Spleen (tissue), 7 donors: ENCODE measurements at regions not wholly inside any gene's neighbourhood (a gene's known extent, or its start where the extent isn't known, plus 50 kb on each side); places are given as distances from the start of the nearest gene placed in this dataset.

Experiments used
- POLR2AphosphoS5 ChIP-seq, 3 donors: sonication (generic); formaldehyde crosslinking; IDR thresholded peaks; one replicate each; pipeline ENCODE4 v1.5.1; 2017; ENCODE audit warnings: antibody characterized with exemption in 3 of 3
- TF ChIP-seq, protein P1 (sequence below), 11 experiments: fragments of 200-600 bp in 7 of 11; fragments of 450-650 bp in 4 of 11; sonication (generic) in 4 of 11; IDR thresholded peaks in 8 of 11; conservative IDR thresholded peaks in 3 of 11; 1 replicate in 7 of 11; 2 replicates in 4 of 11; pipeline versions ENCODE4 v1.4.0 to v1.8.0; 2016 to 2021; ENCODE audit warnings: antibody characterized with exemption in 11 of 11, inconsistent platforms in 4 of 11, mild to moderate bottlenecking in 1 of 11
- donor health status: DM: no; HTN: no; CAD: no; lungs with moderate emphysema.
- donor health status: DM: no; HTN: no; CAD: no.
- donor health status: DM: no; HTN: no; CAD: no.

DNA sequence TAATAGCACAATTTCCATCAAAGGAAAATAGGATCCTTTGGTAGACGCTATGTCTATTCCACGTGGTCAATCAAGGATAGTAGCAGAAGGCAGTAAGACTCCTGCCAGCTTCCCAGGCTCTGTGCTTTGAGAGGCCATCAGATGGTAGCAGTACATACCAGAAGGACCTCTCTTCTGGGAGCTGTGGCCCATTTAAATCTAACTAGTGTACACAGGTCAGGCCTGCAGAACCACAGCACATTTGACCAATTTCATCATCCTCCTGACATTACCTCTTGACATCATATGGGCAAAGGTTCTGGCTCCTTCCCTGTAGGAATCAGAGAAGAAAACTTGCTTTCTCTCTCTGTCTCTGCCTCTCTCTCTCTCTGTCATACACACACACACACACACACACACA, 229.6 kb upstream of the HTR2A start:
- TF ChIP-seq, protein P1, sequence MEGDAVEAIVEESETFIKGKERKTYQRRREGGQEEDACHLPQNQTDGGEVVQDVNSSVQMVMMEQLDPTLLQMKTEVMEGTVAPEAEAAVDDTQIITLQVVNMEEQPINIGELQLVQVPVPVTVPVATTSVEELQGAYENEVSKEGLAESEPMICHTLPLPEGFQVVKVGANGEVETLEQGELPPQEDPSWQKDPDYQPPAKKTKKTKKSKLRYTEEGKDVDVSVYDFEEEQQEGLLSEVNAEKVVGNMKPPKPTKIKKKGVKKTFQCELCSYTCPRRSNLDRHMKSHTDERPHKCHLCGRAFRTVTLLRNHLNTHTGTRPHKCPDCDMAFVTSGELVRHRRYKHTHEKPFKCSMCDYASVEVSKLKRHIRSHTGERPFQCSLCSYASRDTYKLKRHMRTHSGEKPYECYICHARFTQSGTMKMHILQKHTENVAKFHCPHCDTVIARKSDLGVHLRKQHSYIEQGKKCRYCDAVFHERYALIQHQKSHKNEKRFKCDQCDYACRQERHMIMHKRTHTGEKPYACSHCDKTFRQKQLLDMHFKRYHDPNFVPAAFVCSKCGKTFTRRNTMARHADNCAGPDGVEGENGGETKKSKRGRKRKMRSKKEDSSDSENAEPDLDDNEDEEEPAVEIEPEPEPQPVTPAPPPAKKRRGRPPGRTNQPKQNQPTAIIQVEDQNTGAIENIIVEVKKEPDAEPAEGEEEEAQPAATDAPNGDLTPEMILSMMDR (IDR thresholded peaks at IDR 0.05 in 8 of 11, conservative IDR thresholded peaks at IDR 0.05 in 3 of 11): no peak
- no peak for TF ChIP-seq POLR2AphosphoS5 (IDR thresholded peaks at IDR 0.05)
